GM23338 (cell line): ENCODE measurements at regions not wholly inside any gene's neighbourhood (a gene's known extent, or its start where the extent isn't known, plus 50 kb on each side); places are given as distances from the start of the nearest gene placed in this dataset.

Source experiments
- EZH2 ChIP-seq: fragments of 200-600 bp; sonication (generic); IDR thresholded peaks from one replicate; pipeline ENCODE4 v1.8.0; 2017; ENCODE audit warnings: antibody characterized with exemption, mild to moderate bottlenecking, low read depth; ENCODE audit not compliant: unreplicated experiment
- TF ChIP-seq, protein P1 (sequence below): IDR thresholded peaks from one replicate; pipeline ENCODE4 v1.6.1; 2018; ENCODE audit warnings: antibody characterized with exemption; ENCODE audit not compliant: unreplicated experiment
- TF ChIP-seq, protein P2 (sequence below), 2 experiments: fragments of 200-600 bp in 1 of 2; sonication (generic) in 1 of 2; conservative IDR thresholded peaks; 2 replicates each; pipeline versions ENCODE4 v1.5.1 to v1.6.1; 2016 to 2017; ENCODE audit warnings: antibody characterized with exemption in 2 of 2, low read depth in 2 of 2, mild to moderate bottlenecking in 2 of 2, moderate library complexity in 1 of 2

DNA sequence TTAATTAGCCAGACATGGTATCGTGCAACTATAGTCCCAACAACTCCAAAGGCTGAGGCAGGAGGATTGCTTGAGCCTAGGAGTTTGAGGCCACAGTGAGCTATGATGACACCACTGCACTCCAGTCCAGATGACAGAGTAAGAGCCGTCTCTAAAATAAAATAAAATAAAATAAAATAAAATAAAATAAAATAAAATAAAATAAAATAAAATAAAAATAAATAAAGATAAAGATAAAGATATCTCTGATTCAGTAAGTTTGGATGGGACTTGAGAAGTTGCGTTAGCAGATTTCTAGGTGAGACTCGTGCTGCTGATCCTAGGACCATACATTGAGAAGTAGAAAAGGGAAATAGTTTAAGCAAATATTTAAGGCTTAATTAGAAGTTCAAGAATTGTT, 254.8 kb upstream of the FAM241A start:
- TF ChIP-seq, protein P1, sequence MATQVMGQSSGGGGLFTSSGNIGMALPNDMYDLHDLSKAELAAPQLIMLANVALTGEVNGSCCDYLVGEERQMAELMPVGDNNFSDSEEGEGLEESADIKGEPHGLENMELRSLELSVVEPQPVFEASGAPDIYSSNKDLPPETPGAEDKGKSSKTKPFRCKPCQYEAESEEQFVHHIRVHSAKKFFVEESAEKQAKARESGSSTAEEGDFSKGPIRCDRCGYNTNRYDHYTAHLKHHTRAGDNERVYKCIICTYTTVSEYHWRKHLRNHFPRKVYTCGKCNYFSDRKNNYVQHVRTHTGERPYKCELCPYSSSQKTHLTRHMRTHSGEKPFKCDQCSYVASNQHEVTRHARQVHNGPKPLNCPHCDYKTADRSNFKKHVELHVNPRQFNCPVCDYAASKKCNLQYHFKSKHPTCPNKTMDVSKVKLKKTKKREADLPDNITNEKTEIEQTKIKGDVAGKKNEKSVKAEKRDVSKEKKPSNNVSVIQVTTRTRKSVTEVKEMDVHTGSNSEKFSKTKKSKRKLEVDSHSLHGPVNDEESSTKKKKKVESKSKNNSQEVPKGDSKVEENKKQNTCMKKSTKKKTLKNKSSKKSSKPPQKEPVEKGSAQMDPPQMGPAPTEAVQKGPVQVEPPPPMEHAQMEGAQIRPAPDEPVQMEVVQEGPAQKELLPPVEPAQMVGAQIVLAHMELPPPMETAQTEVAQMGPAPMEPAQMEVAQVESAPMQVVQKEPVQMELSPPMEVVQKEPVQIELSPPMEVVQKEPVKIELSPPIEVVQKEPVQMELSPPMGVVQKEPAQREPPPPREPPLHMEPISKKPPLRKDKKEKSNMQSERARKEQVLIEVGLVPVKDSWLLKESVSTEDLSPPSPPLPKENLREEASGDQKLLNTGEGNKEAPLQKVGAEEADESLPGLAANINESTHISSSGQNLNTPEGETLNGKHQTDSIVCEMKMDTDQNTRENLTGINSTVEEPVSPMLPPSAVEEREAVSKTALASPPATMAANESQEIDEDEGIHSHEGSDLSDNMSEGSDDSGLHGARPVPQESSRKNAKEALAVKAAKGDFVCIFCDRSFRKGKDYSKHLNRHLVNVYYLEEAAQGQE = no peak
- TF ChIP-seq EZH2 = no peak
- TF ChIP-seq, protein P2, sequence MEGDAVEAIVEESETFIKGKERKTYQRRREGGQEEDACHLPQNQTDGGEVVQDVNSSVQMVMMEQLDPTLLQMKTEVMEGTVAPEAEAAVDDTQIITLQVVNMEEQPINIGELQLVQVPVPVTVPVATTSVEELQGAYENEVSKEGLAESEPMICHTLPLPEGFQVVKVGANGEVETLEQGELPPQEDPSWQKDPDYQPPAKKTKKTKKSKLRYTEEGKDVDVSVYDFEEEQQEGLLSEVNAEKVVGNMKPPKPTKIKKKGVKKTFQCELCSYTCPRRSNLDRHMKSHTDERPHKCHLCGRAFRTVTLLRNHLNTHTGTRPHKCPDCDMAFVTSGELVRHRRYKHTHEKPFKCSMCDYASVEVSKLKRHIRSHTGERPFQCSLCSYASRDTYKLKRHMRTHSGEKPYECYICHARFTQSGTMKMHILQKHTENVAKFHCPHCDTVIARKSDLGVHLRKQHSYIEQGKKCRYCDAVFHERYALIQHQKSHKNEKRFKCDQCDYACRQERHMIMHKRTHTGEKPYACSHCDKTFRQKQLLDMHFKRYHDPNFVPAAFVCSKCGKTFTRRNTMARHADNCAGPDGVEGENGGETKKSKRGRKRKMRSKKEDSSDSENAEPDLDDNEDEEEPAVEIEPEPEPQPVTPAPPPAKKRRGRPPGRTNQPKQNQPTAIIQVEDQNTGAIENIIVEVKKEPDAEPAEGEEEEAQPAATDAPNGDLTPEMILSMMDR (conservative IDR thresholded peaks at IDR 0.05; ENCODE audit: low read depth in 2 of 2) = no peak
